ENCODE measurements at regions not wholly inside any gene's neighbourhood (a gene's known extent, or its start where the extent isn't known, plus 50 kb on each side); places are given as distances from the start of the nearest gene placed in this dataset.

- Histone ChIP-seq H3K9me3 (no peaks in the 10 kb centered on the region), H3K27me3 (no peaks in the 10 kb centered on the region), H3K27ac (no peak overlapping the region), H3K4me1 (peaks cover 0 to 11% of the 10 kb centered on the region in 2 donors), H3K36me3 (no peaks in the 10 kb centered on the region), H3K4me3 (no peak overlapping the region)
- DNase-seq (ENCODE audit: low spot score), result no peak
- no peak for TF ChIP-seq CTCF (IDR thresholded peaks at IDR 0.05)
These were observed 170.7 kb downstream of the ZNF608 start for GRCh38 chr5:124575725-124576124.

- Histone ChIP-seq H3K36me3 (no peaks in the 10 kb centered on the region), H3K9me3 (no peaks in the 10 kb centered on the region), H3K4me3 (no peak overlapping the region), H3K27ac (no peak overlapping the region), H3K27me3 (no peaks in the 10 kb centered on the region), H3K4me1 (peaks cover 0 to 17% of the 10 kb centered on the region in 2 donors)
- TF ChIP-seq CTCF (IDR thresholded peaks at IDR 0.05), result no peak
- no peak for DNase-seq (ENCODE audit: low spot score)
These were observed 171.7 kb downstream of the ZNF608 start for GRCh38 chr5:124574521-124575436.

- TF ChIP-seq CTCF (IDR thresholded peaks at IDR 0.05), result no peak
- H3K4me1 ChIP-seq, result peaks cover 0 to 17% of the 10 kb centered on the region in 2 donors
- no peaks in the 10 kb centered on the region for H3K27me3 ChIP-seq
- H3K36me3 ChIP-seq, result no peaks in the 10 kb centered on the region
- no peak for DNase-seq (ENCODE audit: low spot score)
- no peak overlapping the region for H3K27ac ChIP-seq
- H3K4me3 ChIP-seq, result no peak overlapping the region
- H3K9me3 ChIP-seq, result no peaks in the 10 kb centered on the region
These were observed 173.5 kb downstream of the ZNF608 start for GRCh38 chr5:124572971-124573370.

- DNase-seq (ENCODE audit: low spot score), result no peak
- H3K27ac ChIP-seq, result no peak overlapping the region
- H3K36me3 ChIP-seq, result no peaks in the 10 kb centered on the region
- peaks cover 0 to 17% of the 10 kb centered on the region in 2 donors for H3K4me1 ChIP-seq
- no peak for TF ChIP-seq CTCF (IDR thresholded peaks at IDR 0.05)
- no peaks in the 10 kb centered on the region for H3K9me3 ChIP-seq
- no peak overlapping the region for H3K4me3 ChIP-seq
- H3K27me3 ChIP-seq, result no peaks in the 10 kb centered on the region
These were observed 176.0 kb downstream of the ZNF608 start for GRCh38 chr5:124570285-124571035.

- no peak for TF ChIP-seq CTCF (IDR thresholded peaks at IDR 0.05)
- Histone ChIP-seq H3K4me1 (peaks cover 0 to 7% of the 10 kb centered on the region in 2 donors), H3K27me3 (no peaks in the 10 kb centered on the region), H3K4me3 (no peak overlapping the region), H3K9me3 (no peaks in the 10 kb centered on the region), H3K27ac (no peak overlapping the region), H3K36me3 (no peaks in the 10 kb centered on the region)
- no peak for DNase-seq (ENCODE audit: low spot score)
These were observed 179.5 kb downstream of the ZNF608 start for GRCh38 chr5:124566875-124567450.
